H1 (cell line): ENCODE measurements at regions not wholly inside any gene's neighbourhood (a gene's known extent, or its start where the extent isn't known, plus 50 kb on each side); places are given as distances from the start of the nearest gene placed in this dataset.

ENCODE experiments used
- CTCF ChIA-PET: fragments of 300-600 bp; sonication (Branson Sonifier 250); formaldehyde crosslinking; loops from one replicate; lab custom pipeline; 2021; ENCODE audit not compliant: partially characterized antibody; lab: Charles Lee
- POLR2A ChIA-PET: fragments of 300-600 bp; sonication (Branson Sonifier 250); formaldehyde crosslinking; loops from one replicate; lab custom pipeline; 2021; ENCODE audit warnings: inconsistent platforms; ENCODE audit not compliant: partially characterized antibody; lab: Charles Lee
- DNase-seq, 2 experiments: peaks; one replicate each; pipeline versions ENCODE4 v3.0.0 to v3.0.0-alpha.2; 2010 to 2022; ENCODE audit warnings: low spot score in 2 of 2, low read depth in 1 of 2, mixed read lengths in 1 of 2
- FAIRE-seq: peaks from 2 replicates; lab custom pipeline; 2011; peaks lifted over from hg19 to GRCh38; lab: Jason Lieb, UNC
- H2AFZ ChIP-seq: 2 replicates; pipeline ENCODE4 v1.8.1; 2012; ENCODE audit warnings: low read length, inconsistent platforms
- H2AK5ac ChIP-seq: 2 replicates; pipeline ENCODE4 v1.6.1; 2013; ENCODE audit warnings: low read depth, low read length
- H2BK120ac ChIP-seq: replicated peaks from 2 replicates; pipeline ENCODE3; 2013; ENCODE audit warnings: low read depth, low read length, inconsistent platforms
- H2BK12ac ChIP-seq: 2 replicates; pipeline ENCODE4 v1.6.1; 2013; ENCODE audit warnings: low read depth, low read length
- H2BK15ac ChIP-seq: 2 replicates; pipeline ENCODE4 v1.6.1; 2013; ENCODE audit warnings: low read length
- H2BK20ac ChIP-seq: 2 replicates; pipeline ENCODE4 v1.6.1; 2013; ENCODE audit warnings: low read length
- H2BK5ac ChIP-seq: 2 replicates; pipeline ENCODE4 v1.6.1; 2013; ENCODE audit warnings: low read depth, low read length
- H3K14ac ChIP-seq: 2 replicates; pipeline ENCODE4 v1.6.1; 2013; ENCODE audit warnings: inconsistent platforms; ENCODE audit not compliant: insufficient read length
- H3K18ac ChIP-seq: 2 replicates; pipeline ENCODE4 v1.6.1; 2013; ENCODE audit warnings: low read length; ENCODE audit errors: extremely low read depth
- H3K23ac ChIP-seq: 2 replicates; pipeline ENCODE4 v1.6.1; 2013; ENCODE audit warnings: inconsistent platforms; ENCODE audit not compliant: insufficient read length
- H3K23me2 ChIP-seq: 2 replicates; pipeline ENCODE4 v1.6.1; 2013; ENCODE audit warnings: low read depth, low read length
- H3K27ac ChIP-seq: 2 replicates; pipeline ENCODE4 v1.6.1; 2011; ENCODE audit warnings: low read depth, low read length, inconsistent platforms
- H3K27me3 ChIP-seq, 4 experiments: replicated peaks in 1 of 4; 1 replicate in 1 of 4; 2 replicates in 3 of 4; pipeline versions ENCODE4 v1.6.1 to v1.8.1; 2011 to 2013; ENCODE audit warnings: low read length in 3 of 4, mild to moderate bottlenecking in 3 of 4, inconsistent platforms in 2 of 4, mixed read lengths in 2 of 4, moderate library complexity in 1 of 4; ENCODE audit not compliant: control insufficient read depth in 3 of 4, insufficient read depth in 3 of 4; ENCODE audit errors: extremely low read depth in 1 of 4
- H3K36me3 ChIP-seq, 4 experiments: 2 replicates each; pipeline versions ENCODE4 v1.6.1 to v1.8.1; 2011 to 2013; ENCODE audit warnings: mild to moderate bottlenecking in 4 of 4, low read length in 3 of 4, moderate library complexity in 2 of 4, control low read depth in 1 of 4, inconsistent platforms in 1 of 4; ENCODE audit not compliant: insufficient read depth in 4 of 4, control insufficient read depth in 2 of 4
- H3K4ac ChIP-seq: replicated peaks from 2 replicates; pipeline ENCODE3; 2013; ENCODE audit warnings: low read length, low read depth, mixed read lengths, inconsistent platforms; ENCODE audit not compliant: insufficient read length
- H3K4me1 ChIP-seq, 4 experiments: replicated peaks in 1 of 4; 1 replicate in 1 of 4; 2 replicates in 3 of 4; pipeline versions ENCODE4 v1.6.1 to v1.8.1; 2011 to 2013; ENCODE audit warnings: low read length in 3 of 4, inconsistent platforms in 2 of 4, mixed read lengths in 1 of 4; ENCODE audit not compliant: insufficient read depth in 4 of 4, control insufficient read depth in 3 of 4
- H3K4me2 ChIP-seq, 2 experiments: 2 replicates each; pipeline versions ENCODE4 v1.6.1 to v1.8.1; 2011 to 2013; ENCODE audit warnings: low read depth in 2 of 2, low read length in 2 of 2, control low read depth in 1 of 2, inconsistent platforms in 1 of 2, mild to moderate bottlenecking in 1 of 2; ENCODE audit not compliant: insufficient read depth in 1 of 2
- H3K4me3 ChIP-seq, 4 experiments: fragments of 200-600, 300-600 bp in 1 of 4; sonication (generic), shearing (Covaris generic), sonication (Bioruptor Twin) in 1 of 4; 2 replicates each; pipeline versions ENCODE4 v1.5.1 to v1.8.1; 2011 to 2016; ENCODE audit warnings: low read length in 4 of 4, low read depth in 3 of 4, control low read depth in 2 of 4, inconsistent platforms in 2 of 4, mild to moderate bottlenecking in 2 of 4, mixed read lengths in 1 of 4, moderate library complexity in 1 of 4; ENCODE audit not compliant: insufficient read depth in 2 of 4; ENCODE audit errors: extremely low read depth in 1 of 4
- H3K56ac ChIP-seq: replicated peaks from 2 replicates; pipeline ENCODE3; 2013; ENCODE audit warnings: low read depth, mild to moderate bottlenecking, mixed read lengths, low read length, inconsistent platforms; ENCODE audit not compliant: insufficient read length
- H3K79me1 ChIP-seq: 2 replicates; pipeline ENCODE4 v1.6.1; 2013; ENCODE audit warnings: low read depth, low read length, control low read depth
- H3K79me2 ChIP-seq, 2 experiments: 2 replicates each; pipeline versions ENCODE4 v1.6.1 to v1.8.1; 2012 to 2013; ENCODE audit warnings: low read length in 2 of 2, mild to moderate bottlenecking in 2 of 2, inconsistent platforms in 1 of 2; ENCODE audit not compliant: insufficient read depth in 2 of 2, control insufficient read depth in 1 of 2
- H3K9ac ChIP-seq, 4 experiments: replicated peaks in 1 of 4; 1 replicate in 1 of 4; 2 replicates in 3 of 4; pipeline versions ENCODE4 v1.6.1 to v1.8.1; 2011 to 2013; ENCODE audit warnings: low read depth in 3 of 4, low read length in 3 of 4, control low read depth in 2 of 4, mild to moderate bottlenecking in 2 of 4, moderate library complexity in 2 of 4, inconsistent platforms in 1 of 4; ENCODE audit errors: extremely low read depth in 1 of 4
- H3K9me3 ChIP-seq, 2 experiments: 2 replicates each; pipeline versions ENCODE4 v1.6.1 to v1.8.1; 2012 to 2013; ENCODE audit warnings: mild to moderate bottlenecking in 2 of 2, moderate library complexity in 2 of 2, control low read depth in 1 of 2, inconsistent platforms in 1 of 2, low read depth in 1 of 2, low read length in 1 of 2, mixed read lengths in 1 of 2; ENCODE audit not compliant: insufficient read depth in 2 of 2
- H4K20me1 ChIP-seq, 2 experiments: replicated peaks in 1 of 2; 2 replicates each; pipeline versions ENCODE3 to v1.8.1; 2011 to 2013; ENCODE audit warnings: inconsistent platforms in 2 of 2, low read length in 2 of 2, mild to moderate bottlenecking in 1 of 2; ENCODE audit not compliant: insufficient read depth in 2 of 2, control insufficient read depth in 1 of 2
- H4K5ac ChIP-seq: 2 replicates; pipeline ENCODE4 v1.6.1; 2013; ENCODE audit warnings: low read length, low read depth, mixed read lengths, inconsistent platforms; ENCODE audit not compliant: insufficient read length
- H4K8ac ChIP-seq: 2 replicates; pipeline ENCODE4 v1.8.0; 2013; ENCODE audit warnings: mild to moderate bottlenecking, moderate library complexity, low read length, inconsistent platforms; ENCODE audit not compliant: insufficient read depth; ENCODE audit errors: extremely low read depth
- H4K91ac ChIP-seq: replicated peaks from 2 replicates; pipeline ENCODE3; 2013; ENCODE audit warnings: low read length, mixed read lengths, inconsistent platforms; ENCODE audit not compliant: insufficient read length
- ASH2L ChIP-seq: fragments of 200-600, 300-600 bp; sonication (generic); IDR thresholded peaks from one replicate; pipeline ENCODE4 v1.7.1; 2017; ENCODE audit warnings: low read length
- CHD1 ChIP-seq: IDR thresholded peaks from 2 replicates; pipeline ENCODE4 v1.6.1; 2012; ENCODE audit warnings: low read depth, low read length, improper control_type of control experiment
- GABPA ChIP-seq: IDR thresholded peaks from 2 replicates; pipeline ENCODE4 v1.6.1; 2011; ENCODE audit warnings: mild to moderate bottlenecking, low read length, moderate library complexity, borderline replicate concordance; ENCODE audit not compliant: insufficient read depth
- GTF2F1 ChIP-seq: IDR thresholded peaks from 2 replicates; pipeline ENCODE4 v1.6.1; 2012; ENCODE audit warnings: low read depth, low read length, improper control_type of control experiment, borderline replicate concordance
- HDAC2 ChIP-seq, 2 experiments: fragments of 300-600 bp in 1 of 2; sonication (generic) in 1 of 2; IDR thresholded peaks; 2 replicates each; pipeline ENCODE4 v1.6.1; 2011 to 2012; ENCODE audit warnings: low read depth in 2 of 2, low read length in 2 of 2, mild to moderate bottlenecking in 2 of 2, moderate library complexity in 2 of 2, borderline replicate concordance in 1 of 2, inconsistent platforms in 1 of 2
- MAFK ChIP-seq: IDR thresholded peaks from 2 replicates; pipeline ENCODE4 v1.6.1; 2012; ENCODE audit warnings: low read depth, mild to moderate bottlenecking, improper control_type of control experiment, low read length
- SIX5 ChIP-seq: IDR thresholded peaks from 2 replicates; pipeline ENCODE4 v1.6.1; 2011; ENCODE audit warnings: mild to moderate bottlenecking, low read depth, low read length
- WGBS, 2 experiments: shearing (Covaris generic) in 1 of 2; methylation state at CpG; one replicate each; pipeline versions ENCODE4 v1.1.6 to v1.1.7; 2013 to 2015; ENCODE audit warnings: low lambda C conversion rate in 2 of 2, mixed read lengths in 2 of 2, inconsistent platforms in 1 of 2, low coverage in 1 of 2, missing lambda C conversion rate in 1 of 2; ENCODE audit not compliant: insufficient replicate concordance in 2 of 2, insufficient coverage in 1 of 2, insufficient read length in 1 of 2; ENCODE audit errors: extremely low coverage in 1 of 2, missing lambda C conversion rate in 1 of 2; 5-methylcytosine and 5-hydroxymethylcytosine counted together

GRCh38 chr19:29880498-29881081 is 61.4 kb upstream of the URI1 start:
- Histone ChIP-seq H4K91ac (no peak overlapping the region), H3K18ac (no peak overlapping the region), H4K8ac (no peak overlapping the region), H2BK20ac (no peak overlapping the region), H3K9ac (no peak overlapping the region), H3K23me2 (no peaks in the 10 kb centered on the region; the same call in 1 of the 2 replicates), H3K4me1 (peaks cover 0 to 8% (median 1%) of the 10 kb centered on the region in 4 experiments; a peak in 3 of 7 replicates), H4K20me1 (no peaks in the 10 kb centered on the region), H3K14ac (no peak overlapping the region), H3K27me3 (no peaks in the 10 kb centered on the region), H3K9me3 (no peaks in the 10 kb centered on the region), H2BK5ac (no peak overlapping the region), H3K4ac (no peak overlapping the region), H3K79me2 (no peaks in the 10 kb centered on the region), H2AK5ac (0 out of 2 replicates have a peak overlapping the region, but pooled peaks have one; percentile 24), H2BK12ac (no peak overlapping the region), H3K79me1 (no peaks in the 10 kb centered on the region), H3K4me2 (no peak overlapping the region), H2BK15ac (no peak overlapping the region), H3K56ac (no peak overlapping the region), H3K4me3 (no peak overlapping the region), H4K5ac (no peak overlapping the region), H2BK120ac (no peak overlapping the region), H3K27ac (no peak overlapping the region), H3K23ac (no peak overlapping the region), H2AFZ (no peak overlapping the region), H3K36me3 (no peaks in the 10 kb centered on the region)
- 89% methylated on average over 9 of the region's 10 CpGs; no CpG with 5 or more reads in 1 of the 2 experiments for WGBS, 2 experiments
- POLR2A ChIA-PET = no interaction called here
- FAIRE-seq (no peak), DNase-seq (no peak)
- no peak for TF ChIP-seq GTF2F1
- TF ChIP-seq CHD1 = no peak
- TF ChIP-seq ASH2L = no peak
- no peak for TF ChIP-seq MAFK
- TF ChIP-seq GABPA = no peak
- TF ChIP-seq SIX5 = no peak
- TF ChIP-seq HDAC2 (IDR thresholded peaks at IDR 0.05; ENCODE audit: borderline replicate concordance in 1 of 2, low read depth in 2 of 2, low read length in 2 of 2) = no peak
- CTCF ChIA-PET = interaction anchor here (0.7 to 1.7 kb wide), 6 partner anchors 9 to 186 kb away, joined by 3 to 7 read pairs (median 4); no protein-coding TSS in a partner anchor
